ENCODE measurements at regions not wholly inside any gene's neighbourhood (a gene's known extent, or its start where the extent isn't known, plus 50 kb on each side); places are given as distances from the start of the nearest gene placed in this dataset.

DNA sequence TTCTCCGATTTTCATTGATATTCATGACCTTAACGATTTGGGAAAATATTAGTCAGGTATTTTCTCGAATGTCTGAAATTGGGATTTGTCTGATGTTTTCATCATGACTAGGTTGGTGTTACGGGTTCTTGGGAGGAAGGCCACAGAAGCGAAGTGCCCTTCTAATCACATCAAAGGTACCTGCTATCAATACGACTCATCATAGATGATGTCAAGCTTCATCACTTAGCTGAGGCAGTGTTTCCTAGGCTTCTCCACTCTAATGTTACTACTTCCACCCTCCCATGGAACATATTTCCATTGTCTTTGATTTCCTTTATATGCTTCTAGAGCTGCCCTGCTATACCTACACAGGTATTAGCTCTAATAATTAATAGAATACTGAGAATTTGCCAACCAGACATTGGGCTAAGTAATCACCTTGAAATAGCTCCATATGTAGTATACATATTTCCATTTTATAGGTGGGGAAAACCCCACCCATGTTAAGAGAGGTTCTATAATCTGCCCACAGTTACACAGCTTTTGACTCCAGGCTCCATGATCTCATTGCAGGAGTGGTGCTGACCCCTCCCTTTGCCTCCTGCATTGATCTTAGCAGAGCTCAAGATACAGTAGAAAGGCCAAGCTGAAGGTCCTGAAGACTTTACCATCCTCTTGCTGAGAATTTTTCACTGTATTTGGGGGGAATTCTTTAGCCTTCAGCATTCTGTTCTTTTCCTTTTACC lies 238.6 kb upstream of the ADAMTSL1 start:
- intact Hi-C loops (cut with DNase I), result no loop called here
- TF ChIP-seq, protein P1, sequence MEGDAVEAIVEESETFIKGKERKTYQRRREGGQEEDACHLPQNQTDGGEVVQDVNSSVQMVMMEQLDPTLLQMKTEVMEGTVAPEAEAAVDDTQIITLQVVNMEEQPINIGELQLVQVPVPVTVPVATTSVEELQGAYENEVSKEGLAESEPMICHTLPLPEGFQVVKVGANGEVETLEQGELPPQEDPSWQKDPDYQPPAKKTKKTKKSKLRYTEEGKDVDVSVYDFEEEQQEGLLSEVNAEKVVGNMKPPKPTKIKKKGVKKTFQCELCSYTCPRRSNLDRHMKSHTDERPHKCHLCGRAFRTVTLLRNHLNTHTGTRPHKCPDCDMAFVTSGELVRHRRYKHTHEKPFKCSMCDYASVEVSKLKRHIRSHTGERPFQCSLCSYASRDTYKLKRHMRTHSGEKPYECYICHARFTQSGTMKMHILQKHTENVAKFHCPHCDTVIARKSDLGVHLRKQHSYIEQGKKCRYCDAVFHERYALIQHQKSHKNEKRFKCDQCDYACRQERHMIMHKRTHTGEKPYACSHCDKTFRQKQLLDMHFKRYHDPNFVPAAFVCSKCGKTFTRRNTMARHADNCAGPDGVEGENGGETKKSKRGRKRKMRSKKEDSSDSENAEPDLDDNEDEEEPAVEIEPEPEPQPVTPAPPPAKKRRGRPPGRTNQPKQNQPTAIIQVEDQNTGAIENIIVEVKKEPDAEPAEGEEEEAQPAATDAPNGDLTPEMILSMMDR (IDR thresholded peaks at IDR 0.05), result no peak
- H3K27ac ChIP-seq, result no peak overlapping the region
- DNase-seq (no peak), ATAC-seq (no peak)
- no peak overlapping the region for H3K4me3 ChIP-seq
- no peaks in the 10 kb centered on the region for H3K27me3 ChIP-seq
- H3K4me1 ChIP-seq, result no peaks in the 10 kb centered on the region
- no peaks in the 10 kb centered on the region for H3K9me3 ChIP-seq
- no peaks in the 10 kb centered on the region for H3K36me3 ChIP-seq

DNA sequence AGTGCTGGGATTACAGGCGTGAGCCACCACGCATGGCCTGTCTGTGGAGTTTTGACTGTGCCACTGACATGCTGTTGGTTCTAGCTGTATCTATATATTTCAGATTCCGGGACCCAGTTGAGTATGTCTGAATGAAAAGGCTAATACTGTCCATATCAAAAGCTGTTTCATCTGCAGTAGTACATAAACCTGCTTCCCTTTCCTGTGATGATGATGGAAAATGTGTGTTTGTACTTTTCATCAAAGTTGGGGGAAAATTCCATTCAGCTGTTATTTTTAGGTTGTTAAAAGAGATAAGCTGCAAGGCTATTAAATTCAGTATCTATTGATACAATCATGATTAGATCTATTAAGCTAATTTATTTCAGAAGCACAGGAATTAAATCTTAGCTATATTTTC lies 237.6 kb upstream of the ADAMTSL1 start:
- Histone ChIP-seq H3K4me1 (no peaks in the 10 kb centered on the region), H3K4me3 (no peak overlapping the region), H3K27me3 (no peaks in the 10 kb centered on the region), H3K9me3 (no peaks in the 10 kb centered on the region), H3K36me3 (no peaks in the 10 kb centered on the region), H3K27ac (no peak overlapping the region)
- intact Hi-C loops (cut with DNase I), result no loop called here
- TF ChIP-seq, protein P1 (IDR thresholded peaks at IDR 0.05), result no peak
- ATAC-seq (no peak), DNase-seq (no peak)

DNA sequence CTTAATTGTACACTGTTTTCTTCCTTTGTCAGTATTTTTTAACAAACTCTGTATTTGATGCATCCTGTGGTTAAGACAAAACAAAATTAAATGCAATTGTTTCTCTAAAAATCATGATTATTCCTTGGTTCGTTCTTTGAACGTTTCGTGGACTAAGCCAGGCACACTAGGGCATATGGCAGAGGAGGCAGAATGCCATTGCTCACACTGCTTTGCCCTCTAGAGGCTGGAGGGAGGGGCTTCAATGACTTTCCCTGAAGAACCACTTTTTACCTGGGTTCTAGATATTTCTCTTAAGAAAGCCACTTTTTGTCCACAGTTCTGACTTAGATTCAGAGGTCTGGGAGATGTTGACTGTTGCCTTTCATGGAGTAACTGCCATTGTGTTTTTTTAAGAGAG lies 236.2 kb upstream of the ADAMTSL1 start:
- TF ChIP-seq, protein P1 (IDR thresholded peaks at IDR 0.05), result no peak
- DNase-seq (no peak), ATAC-seq (no peak)
- Histone ChIP-seq H3K4me1 (no peaks in the 10 kb centered on the region), H3K9me3 (no peaks in the 10 kb centered on the region), H3K36me3 (no peaks in the 10 kb centered on the region), H3K4me3 (no peak overlapping the region), H3K27ac (no peak overlapping the region), H3K27me3 (no peaks in the 10 kb centered on the region)
- intact Hi-C loops (cut with DNase I), result no loop called here

DNA sequence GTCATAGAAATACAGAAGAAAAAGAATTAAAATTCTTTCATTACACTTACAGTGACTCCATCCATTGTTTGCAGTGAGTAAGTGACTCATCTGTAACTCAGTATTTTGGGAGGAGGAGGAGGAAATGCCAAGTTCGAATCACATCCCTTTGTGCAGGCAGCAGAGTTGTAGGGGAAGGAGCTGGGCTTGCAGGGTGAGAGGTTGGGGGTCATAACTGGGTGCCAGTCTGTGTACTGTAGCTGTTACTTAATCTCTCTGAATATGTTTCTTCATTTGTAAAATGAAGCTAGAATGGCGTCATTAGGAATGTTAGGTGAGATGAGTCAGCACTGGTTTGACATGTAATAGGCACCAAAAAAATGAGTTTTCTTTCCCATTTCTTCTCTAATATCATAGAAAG lies 235.7 kb upstream of the ADAMTSL1 start:
- H3K4me1 ChIP-seq, result no peaks in the 10 kb centered on the region
- no peaks in the 10 kb centered on the region for H3K36me3 ChIP-seq
- H3K4me3 ChIP-seq, result no peak overlapping the region
- ATAC-seq (no peak), DNase-seq (no peak)
- no peaks in the 10 kb centered on the region for H3K27me3 ChIP-seq
- intact Hi-C loops (cut with DNase I), result no loop called here
- H3K9me3 ChIP-seq, result no peaks in the 10 kb centered on the region
- TF ChIP-seq, protein P1 (IDR thresholded peaks at IDR 0.05), result no peak
- H3K27ac ChIP-seq, result no peak overlapping the region

DNA sequence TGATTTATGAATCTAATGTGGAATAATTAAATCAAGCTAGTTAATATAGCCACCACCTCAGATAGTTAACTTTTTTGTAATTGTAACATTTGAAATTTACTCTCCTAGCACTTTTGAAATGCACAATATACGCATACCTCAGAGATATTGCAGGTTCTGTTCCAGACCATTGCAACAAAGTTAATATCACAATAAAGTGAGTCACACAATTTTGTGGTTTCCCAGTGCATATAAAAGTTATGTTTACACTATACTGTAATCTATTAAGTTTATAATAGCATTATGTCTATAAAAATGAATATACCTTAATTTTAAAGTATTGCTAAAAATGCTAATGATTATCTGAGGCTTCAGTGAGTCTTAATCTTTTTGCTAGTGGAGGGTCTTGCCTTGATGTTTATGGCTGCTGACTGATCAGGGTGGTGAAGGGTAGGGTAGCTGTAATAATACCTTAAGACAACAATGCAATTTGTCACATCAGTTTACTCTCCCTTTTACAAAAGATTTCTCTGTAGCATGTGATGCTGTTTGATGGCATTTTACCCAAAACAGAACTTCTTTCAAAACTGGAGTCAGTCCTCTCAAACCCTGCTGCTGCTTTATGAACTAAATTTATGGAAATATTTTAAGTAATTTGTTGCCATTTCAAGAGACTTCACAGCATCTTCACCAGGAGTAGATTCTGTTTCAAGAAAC lies 235.1 kb upstream of the ADAMTSL1 start:
- TF ChIP-seq, protein P1 (IDR thresholded peaks at IDR 0.05), result no peak
- Histone ChIP-seq H3K27ac (no peak overlapping the region), H3K9me3 (no peaks in the 10 kb centered on the region), H3K4me3 (no peak overlapping the region), H3K36me3 (no peaks in the 10 kb centered on the region), H3K27me3 (no peaks in the 10 kb centered on the region), H3K4me1 (no peaks in the 10 kb centered on the region)
- intact Hi-C loops (cut with DNase I), result no loop called here
- DNase-seq, result no peak
- no peak for ATAC-seq
